ENCODE measurements at regions not wholly inside any gene's neighbourhood (a gene's known extent, or its start where the extent isn't known, plus 50 kb on each side); places are given as distances from the start of the nearest gene placed in this dataset.
A peak's percentile ranks its signal among the peaks of the same experiment; 100 is the strongest.

DNA sequence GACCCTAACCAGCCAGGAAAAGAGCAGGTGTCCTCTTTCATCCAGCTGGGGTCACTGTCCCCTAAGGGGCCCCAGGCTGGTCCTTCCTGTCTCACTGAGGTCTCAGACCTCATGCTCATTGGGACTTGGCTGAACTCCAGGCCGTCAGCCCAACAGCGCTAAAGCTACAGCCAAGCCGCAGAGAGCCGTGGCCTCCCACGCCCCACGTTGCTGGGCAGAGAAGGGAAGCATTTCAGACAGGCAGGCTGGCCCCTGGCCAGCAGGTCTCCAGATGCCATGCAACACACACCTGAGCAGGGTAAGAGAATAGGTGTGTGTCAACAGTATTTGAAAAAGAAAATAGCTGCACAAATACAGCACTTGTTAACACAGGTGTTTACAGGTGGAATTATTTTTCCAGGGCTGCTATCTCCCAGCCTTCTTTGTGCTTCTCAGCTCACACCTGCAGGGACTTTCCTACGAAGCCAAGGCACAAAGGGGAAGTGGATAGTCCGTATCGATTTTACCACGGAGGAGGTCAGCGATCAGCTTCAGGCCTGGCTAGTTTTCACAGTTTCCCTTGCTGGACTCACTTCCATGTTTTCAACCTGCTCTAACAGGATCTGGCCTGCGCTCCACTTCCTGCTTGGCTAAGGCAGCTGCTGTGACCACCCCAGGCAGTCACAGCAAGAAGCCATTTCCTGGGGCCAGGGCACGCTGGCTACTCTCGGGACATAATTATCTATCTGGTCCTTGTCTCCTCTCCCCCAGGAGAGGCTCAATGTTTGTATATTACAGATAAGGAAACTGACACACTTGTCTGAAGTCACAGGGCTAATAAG lies 156.1 kb upstream of the ID2 start:
- DNase-seq, result peak in 1 of 2 donors; percentile 59

DNA sequence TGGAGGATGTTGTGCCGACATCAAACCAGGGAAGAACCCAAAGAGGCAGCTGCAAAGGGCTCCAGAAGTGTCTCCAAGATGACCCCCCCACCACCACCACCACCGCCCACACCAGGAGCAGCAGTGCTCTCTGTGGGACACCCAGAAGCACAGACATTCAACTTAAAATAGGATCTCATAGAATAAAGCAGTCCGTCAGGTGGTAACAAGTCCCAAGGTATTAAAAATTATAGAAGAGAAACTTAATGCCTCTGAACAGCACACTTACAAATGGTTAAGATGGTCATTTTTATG lies 155.5 kb upstream of the ID2 start:
- no peak for DNase-seq

DNA sequence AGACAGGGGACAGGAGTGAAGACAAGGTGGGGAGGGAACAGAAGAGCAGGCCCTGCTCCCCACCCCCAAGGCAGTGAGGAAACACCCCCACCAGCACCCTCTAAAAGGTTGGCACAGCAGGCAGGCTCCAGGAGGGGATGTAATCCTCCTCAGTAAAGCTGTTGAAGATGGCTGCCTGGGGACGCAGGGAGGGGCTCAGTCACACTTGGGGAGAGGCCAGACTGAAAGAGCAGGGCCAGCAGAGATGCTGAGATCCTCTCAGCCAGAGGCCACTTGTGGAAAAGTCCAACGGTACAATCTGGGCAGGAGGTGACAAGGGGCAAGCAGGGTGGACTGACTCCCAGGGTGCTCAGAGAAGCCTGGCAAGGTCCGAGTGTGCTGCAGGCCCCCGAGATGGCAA lies 154.8 kb upstream of the ID2 start:
- no peak for DNase-seq

DNA sequence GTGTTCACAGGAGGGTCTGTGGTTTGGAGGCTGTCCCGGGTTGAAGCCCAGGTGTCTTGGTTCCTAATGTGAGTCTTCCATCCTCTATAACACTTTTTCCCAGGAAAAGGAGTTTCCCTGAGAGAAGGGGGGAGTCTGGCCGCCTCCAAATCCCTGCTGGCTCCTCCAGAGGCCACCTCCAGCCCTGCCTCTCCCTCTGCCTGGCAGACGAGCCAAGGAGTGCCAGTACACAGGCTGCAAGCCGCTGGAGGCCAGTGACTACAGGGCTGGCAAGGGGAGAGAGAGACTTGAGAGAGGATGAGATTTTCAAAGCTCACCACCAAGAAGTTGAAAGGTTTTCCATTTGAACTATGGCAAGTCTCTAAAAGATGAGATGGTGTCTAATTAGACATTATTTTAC lies 154.2 kb upstream of the ID2 start:
- DNase-seq, result no peak

DNA sequence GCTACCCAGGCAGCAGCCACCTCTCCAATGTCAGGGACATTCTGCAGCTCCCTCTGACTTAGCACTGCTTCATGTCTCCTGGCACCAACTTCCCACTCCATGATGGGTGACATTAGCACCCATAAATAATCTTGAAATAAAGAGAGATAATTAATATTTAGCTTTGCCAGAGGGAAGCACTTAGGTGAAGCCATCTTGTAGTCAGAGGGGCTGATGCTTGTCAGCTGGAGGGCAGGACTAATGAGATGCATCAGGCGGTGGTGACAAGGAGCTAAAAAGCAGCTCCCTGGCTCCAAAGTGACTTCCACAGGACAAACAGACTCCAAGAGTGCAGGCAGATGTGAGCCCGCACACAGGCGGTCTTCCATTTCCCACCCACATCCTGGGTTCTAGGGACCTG lies 153.0 kb upstream of the ID2 start:
- DNase-seq, result no peak

DNA sequence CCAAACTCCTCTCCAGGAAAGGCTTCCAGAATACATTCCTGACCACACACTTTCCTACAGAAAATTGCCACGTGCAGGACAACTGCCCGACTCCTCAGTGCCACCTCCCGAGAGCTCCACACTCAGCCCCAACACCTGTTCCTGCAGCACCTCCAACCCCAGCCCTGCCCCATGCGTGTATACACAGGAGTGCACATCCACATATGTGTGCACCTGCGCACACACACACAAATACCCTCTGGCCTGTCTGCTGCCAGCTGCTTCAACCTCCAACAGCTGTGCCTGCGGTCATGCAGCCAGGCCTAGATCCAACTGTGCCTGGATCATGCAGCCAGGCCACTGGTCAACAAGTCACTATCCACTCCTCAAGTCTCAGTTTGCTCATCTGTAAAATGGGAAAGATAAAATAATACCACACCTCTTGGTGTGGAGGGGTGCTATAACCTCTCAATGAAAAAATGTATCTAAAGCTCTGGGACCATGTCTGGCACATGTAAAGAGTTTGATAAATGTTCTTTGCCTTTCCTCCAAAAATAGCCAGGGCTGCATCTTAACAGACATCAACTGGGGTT lies 152.1 kb upstream of the ID2 start:
- no peak for DNase-seq

DNA sequence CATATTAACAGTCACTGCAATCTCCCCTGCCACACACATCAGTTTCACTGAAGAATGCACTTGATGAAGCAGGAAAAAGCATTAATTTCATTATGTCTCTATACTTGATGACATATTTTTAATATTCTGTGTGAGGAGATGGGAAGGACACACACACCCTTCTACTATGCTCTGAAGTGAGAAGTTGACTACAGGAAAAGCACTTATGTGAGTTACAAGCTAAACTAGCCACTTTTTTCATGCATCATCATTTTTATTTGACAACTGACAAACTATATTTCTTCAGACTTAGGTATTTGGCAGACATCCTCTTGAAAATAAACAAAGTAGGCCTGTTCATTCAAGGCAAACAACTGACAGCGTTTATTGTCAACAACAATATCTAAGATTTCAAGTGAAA lies 150.4 kb upstream of the ID2 start:
- DNase-seq, result no peak

DNA sequence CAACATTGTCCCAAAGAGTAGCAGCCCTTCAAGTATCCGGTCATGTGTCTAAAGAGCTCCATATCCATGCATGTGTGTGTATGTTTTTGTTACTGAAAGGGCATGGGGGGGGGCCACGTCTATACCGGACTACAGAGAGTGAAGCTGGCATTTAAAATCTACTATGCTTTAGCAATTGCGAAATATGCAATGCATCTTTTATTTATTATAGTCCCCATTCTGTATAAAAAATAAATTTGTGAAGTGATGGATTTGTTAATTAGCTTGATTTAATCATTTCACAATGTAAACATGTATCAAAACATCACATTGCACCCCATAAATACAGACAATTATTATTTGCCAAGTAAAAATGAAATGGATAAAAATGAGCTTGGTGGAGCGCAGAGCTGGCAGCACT lies 149.4 kb upstream of the ID2 start:
- DNase-seq, result no peak

DNA sequence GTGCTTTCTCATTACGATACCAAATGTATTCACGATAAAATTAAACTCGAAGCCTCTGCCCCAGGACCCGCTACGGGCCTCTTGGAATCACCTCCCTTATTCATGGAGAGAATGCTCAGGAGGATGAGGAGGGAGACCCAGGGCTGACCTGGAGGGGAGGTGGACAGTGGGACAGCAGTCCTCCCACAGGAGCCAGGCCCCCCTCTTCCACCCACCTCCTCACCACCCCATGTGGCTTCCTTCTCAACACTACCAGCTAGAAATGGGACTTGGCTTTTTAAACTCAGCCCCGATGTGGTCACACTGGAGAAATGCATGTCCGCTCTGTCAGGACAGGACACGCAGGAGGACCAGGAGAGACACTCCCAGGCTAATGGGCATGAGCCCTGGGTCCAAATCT lies 147.9 kb upstream of the ID2 start:
- DNase-seq, result no peak

DNA sequence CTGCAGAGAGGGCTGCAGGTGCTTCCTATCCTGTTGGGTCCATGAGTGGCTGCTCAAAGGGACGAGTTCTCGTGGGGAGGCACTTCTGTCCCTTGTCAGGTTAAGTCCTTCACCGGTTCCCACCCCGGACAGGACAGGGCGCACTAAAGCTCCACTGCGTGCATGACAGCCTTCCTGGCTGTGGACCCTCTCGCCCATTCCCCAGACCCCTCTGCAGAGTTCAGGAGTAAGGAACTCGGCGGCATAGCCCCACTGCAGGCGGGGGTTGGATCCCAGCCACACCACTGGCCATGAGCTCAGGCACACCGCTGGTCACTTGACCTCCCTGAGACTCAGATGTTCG lies 147.5 kb upstream of the ID2 start:
- no peak for DNase-seq

DNA sequence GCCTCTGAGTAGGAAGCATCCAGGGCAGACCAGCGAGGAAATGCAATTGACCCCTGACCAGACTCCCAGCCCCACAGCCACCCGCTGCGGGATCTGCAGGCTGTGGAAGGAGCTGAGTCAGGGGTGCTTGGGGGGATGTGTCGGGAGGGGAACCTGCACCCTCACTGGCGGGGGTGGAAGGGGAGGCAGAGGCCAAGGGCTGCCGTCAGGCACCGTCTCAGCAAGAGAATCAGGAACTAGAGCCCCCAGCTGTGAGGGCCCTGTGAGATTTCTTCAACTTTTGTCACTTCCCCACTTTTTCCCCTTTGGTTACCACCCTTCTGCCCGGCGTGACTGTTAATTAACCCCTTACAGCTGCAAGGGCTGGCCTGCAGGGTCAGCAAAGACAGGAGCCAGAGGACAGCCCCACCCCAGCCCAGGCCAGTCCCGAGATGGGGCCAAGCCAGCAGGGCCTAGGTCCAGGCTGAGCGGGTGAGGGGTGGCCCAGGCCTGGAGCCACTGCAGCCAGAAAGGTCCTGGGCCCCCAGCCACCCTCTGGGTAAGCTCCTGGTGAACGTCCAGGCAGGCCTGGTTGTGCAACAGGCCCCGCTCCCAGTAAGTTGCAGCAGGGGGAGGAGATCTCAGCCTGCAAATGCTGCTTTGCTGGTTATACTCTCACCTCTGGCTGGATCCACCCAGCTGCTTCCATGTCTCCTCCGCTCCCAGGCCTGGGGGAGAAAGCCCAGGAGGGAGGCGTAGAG lies 147.0 kb upstream of the ID2 start:
- peak in 1 of 2 donors; percentile 63 for DNase-seq

DNA sequence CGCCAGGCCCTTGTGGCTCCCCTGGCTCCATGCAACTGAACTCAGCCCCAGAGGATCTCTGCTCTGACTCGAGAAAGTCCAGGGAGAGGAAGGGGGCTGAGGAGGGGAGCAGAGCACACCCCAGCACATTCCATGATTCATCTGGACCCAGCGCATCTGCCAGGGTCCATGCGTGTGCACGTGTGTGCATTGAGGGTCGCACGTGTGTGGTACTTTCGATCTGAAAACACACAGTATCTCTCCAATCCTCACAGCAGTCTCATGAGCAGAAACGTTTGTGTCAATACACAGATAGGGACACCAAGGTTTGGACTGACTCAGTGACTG lies 146.4 kb upstream of the ID2 start:
- DNase-seq, result no peak

DNA sequence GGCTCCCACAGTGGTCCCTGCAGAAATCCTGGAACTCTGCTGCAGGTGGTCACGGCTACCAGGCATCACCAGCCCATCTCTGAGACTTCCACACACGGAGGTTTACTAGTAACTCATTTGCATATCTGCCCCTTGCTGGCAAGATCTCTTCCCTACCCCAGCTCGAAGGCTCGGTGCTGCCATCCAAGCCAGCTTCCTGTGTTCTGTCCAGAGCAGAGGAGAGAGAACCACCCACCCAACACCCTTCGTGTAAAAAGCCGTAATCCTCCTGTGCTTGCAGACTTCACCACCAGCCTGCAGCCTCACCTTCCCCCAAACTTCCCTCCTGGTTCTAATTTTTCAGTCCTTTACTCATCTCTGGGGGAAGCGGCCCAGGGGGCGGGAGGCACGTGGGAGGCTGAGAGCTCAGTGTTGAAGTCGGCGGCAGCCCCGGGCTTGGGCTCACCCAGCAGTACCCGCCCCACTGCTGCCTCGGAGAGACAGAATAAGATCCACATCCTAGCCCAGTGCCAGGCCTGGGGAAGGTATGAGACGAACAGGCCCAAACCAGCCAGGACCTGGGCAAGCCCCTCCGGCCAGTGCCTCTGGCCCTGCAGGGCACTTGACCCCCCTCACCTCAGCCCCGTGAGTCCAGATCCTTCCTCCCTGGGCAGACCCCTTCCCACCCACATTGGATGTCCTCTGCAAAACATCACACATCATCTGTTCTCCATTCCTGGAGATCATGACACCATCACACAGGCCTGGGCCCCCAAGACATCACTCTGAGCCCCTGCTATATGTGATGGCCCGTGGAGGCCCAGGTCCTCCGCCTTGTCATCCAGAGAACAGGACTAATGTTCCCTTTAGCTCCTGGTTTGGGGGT lies 145.8 kb upstream of the ID2 start:
- DNase-seq, result no peak

DNA sequence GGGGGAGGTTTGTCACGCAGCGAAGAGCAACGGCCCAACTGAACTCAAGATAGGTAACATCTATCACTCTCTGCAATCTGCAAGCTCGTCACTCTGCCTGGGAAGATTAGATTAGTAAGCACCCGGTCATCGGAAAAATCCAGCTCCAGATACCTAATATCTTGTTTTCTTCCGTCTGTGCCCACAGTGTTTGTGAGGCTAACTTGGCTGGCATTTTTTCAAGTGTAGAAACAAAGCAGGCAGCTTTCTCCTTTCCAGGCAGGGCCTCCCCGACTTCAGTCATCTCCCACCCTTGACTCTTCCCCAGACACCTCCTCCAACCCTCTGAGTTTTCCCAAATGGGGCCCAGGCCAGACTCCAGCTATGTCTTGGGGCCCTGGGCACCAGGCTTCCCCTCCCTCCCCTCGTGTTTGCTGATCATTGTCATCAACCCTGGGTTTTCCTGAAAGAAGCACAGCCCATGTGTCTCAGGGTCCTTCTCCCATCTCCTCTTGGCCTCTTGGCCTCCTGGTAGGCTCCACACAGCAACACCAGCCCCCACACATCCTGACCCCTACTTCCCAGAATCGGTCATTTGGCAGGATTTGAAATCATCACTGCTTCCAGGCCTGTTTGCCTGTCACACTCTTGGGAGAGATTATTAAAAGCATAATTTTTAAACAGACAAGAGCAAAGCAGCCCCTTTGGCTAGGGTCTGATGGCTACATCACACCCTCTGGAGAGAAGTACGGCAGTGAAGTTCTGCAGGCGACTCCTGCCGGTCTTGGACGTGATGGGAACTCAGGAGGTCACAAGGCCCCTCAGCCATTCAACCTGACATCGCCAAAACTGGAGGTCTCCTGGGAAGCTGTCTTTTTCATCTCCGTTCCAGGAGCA lies 144.9 kb upstream of the ID2 start:
- DNase-seq, result no peak

DNA sequence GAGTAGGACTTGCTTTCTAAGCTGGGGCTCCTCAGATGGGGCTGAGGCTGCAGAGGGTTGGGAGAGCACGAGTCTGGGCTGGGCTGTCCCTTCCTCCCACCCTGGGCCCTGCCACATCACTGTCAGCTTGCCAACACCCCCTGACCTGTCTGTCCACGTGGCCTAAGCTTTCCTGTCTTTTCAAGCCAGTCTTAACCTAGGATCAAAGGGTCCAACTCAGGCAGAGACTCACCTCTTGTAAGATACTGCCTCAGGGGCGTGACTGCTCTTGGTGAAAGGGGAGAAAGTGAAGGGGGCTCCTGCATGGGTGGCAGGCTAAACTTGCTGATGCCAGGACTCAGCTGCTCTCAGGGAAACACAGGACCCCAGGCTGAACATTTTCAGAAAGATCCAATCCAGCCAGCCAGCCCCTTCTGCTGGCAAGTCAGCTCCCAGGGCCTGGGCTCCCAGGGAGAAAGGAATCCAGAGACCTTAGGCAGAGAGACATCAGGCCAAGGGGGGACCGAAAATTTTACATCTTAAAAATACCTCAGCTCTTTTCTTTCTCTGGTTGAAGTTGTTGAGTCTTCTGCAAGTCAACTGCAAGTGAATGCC lies 144.2 kb upstream of the ID2 start:
- DNase-seq, result no peak

DNA sequence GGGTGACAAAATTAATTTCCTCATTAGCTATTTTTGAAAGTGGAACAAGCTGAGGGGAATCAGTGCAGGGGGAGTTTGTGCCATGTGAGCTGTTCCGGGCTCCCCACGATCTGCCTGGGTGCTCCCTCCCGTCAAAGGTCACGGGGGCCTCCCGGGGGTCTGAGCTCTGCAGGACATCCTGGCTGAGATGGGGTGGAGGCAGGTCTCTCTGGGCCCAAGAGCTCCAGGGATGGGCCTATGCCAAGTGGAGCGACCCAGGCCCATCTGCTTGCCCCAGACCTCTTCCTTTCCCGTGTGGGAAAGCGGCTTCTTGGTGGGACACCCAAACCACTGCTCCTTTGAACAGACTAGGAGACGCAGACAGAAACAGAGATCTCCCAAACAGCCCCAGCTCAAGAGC lies 143.3 kb upstream of the ID2 start:
- no peak for DNase-seq

DNA sequence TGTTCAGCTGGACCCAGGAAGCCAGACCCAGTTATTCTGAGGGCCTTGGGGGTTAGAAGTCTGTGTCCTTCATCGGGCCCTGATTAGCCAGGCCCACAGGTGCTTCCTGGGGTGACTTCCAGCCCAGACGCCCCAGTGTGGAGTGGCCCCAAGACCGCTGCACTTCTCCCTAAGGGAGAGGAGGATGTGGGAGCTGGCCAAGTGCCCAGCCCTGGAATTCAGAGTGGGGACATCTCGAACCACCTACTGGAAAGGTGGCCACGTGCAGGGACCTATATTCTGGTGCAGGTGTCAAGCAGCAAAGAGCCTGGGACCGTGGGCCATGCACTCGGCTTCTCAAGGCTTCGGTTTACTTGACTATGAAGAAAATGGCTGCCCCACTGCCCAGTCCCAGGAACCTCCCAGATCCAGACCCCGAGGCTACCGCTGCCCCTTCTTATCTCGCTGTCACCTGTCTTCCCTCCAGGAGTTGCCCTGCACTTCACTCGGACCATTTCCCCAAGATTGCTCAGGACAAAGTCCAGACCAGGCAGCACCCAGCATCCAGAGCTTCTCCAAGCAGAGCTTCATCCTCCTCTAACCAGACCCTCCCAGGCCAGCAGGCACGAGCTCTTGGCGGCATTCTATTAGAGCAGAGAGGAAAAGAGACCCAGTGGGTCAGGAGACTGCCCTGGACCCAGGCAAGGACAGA lies 142.8 kb upstream of the ID2 start:
- DNase-seq, result no peak

DNA sequence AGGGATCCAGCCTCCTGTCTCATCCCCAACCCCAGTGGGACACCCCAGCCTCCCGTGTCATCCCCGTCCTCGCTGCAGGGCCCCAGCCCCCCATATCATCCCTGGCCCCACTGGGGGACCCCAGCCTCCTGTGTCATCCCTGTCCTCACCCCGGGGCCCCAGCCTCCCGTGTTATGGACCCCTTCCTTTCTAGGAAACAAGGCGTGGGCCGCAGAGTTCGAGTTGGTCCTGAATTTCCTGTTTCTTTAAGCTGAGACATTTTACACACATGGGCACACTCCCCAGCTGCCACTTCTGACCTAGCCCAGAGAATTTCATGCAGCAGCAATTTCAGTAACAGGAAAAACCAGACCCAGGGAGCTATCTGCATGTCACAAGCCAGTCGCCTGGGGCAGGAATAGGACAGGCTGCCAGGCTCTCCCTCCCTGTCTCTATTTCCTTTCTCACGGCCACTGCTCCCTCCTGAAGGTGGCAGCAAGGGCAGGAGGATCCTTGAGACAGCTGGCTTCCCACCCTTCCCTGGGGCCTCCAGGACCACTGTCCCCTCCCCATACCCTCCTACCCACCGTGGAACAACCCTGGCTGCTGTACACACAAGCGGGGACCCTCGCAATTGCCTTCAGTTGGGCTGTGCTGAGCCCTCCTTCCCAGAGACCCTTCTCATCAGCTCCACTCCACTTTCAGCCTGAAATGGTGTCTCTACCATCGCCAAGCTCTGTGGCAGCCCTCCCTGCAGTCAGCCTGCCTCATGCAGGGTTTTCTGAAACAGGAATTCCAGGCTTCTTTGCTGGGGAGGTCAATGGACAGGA lies 141.9 kb upstream of the ID2 start:
- DNase-seq, result no peak

DNA sequence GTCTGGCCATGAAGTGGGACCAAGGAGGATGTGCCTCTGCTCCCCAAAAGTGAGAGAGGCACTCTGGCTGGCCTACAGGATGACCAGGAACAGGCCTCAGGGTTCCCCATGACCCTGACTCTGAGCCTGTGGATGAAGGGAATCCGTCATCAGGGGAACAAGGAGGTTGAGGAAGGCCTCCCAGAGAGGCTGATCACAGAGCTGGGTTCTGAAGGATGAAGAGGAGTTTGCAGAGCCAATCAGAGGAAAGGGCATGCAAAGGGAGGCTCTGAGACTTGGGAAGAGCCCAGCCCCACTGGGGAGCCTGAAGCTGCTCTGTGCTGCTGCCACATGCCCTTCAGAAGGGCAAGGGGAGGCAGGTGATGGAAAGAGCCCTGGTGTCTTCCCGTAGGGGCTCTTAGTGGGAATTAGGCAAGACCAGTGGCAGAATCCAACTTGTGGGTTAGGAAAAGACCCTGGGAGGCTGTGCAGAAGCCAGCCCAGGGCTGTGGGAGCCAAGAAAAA lies 141.3 kb upstream of the ID2 start:
- no peak for DNase-seq

DNA sequence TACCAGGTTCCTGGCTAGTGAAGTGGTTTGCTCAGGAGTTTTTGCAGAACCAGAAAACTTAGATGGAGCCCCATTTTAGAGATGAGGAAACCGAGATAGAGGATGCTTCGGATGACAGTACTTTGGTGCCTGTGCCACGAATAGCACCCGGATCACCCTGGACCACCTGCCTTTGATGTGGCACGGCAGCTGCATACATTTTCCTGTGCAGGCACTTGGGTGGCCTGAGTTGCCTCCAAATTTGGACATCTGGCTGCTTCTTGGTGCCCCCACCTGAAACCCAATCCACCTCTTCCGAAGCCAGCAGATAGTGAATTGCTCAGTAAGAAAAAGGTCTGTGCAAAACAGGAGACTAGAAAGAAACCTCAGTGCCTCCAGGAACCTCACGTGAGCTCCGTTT lies 140.6 kb upstream of the ID2 start:
- DNase-seq, result no peak

DNA sequence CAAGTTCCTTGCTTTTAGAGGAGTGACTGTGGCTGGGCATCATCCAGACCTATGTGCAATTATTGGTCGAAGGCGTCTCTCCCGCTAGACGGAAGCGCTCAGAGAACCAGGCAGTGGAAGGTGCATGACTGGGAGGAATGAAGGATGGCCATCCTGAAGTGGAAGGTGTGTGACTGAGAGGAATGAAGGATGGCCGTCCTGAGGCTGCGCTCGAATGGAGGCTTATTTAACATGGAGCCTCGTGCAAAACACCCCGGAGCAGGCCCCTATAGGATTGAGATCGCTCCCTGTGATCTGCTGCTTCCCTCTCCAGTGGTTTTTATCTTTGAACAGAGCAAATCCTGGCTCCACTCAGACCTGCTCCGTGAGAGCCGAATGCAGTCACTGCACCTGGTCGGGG lies 140.2 kb upstream of the ID2 start:
- DNase-seq, result no peak

All from CD4-positive, alpha-beta T cell treated with Interleukin-1 beta for 1 hour (primary cell).